NCI-H2107 (cell line): ENCODE measurements at regions not wholly inside any gene's neighbourhood (a gene's known extent, or its start where the extent isn't known, plus 50 kb on each side); places are given as distances from the start of the nearest gene placed in this dataset.

Experiments
- DNase-seq: peaks from one replicate; lab custom pipeline; 2025; lab: John Stamatoyannopoulos, UW

GRCh38 chr12:58139894-58140293, 198.5 kb downstream of the ATP23 start:
- no peak for DNase-seq

GRCh38 chr12:58140395-58140794, 199.0 kb downstream of the ATP23 start:
- no peak for DNase-seq

GRCh38 chr12:58142991-58143390, 201.6 kb downstream of the ATP23 start:
- no peak for DNase-seq

GRCh38 chr12:58143498-58143995, 202.2 kb downstream of the ATP23 start:
- DNase-seq = no peak

- no peak for DNase-seq
Observed at GRCh38 chr12:58148405-58148804, 207.0 kb downstream of the ATP23 start.

- no peak for DNase-seq
Observed at GRCh38 chr12:58148976-58149375, 207.6 kb downstream of the ATP23 start.

- DNase-seq = no peak
Observed at GRCh38 chr12:58154359-58154758, 213.0 kb downstream of the ATP23 start.

- no peak for DNase-seq
Observed at GRCh38 chr12:58156697-58157096, 215.3 kb downstream of the ATP23 start.

- no peak for DNase-seq
Observed at GRCh38 chr12:58159941-58160340, 218.6 kb downstream of the ATP23 start.

- no peak for DNase-seq
Observed at GRCh38 chr12:58161773-58162172, 220.4 kb downstream of the ATP23 start.

- DNase-seq = no peak
Observed at GRCh38 chr12:58163021-58163420, 221.7 kb downstream of the ATP23 start.

GRCh38 chr12:58166643-58167042, 225.3 kb downstream of the ATP23 start:
- DNase-seq = no peak

- no peak for DNase-seq
Observed at GRCh38 chr12:58167622-58168021, 226.3 kb downstream of the ATP23 start.

- DNase-seq = no peak
Observed at GRCh38 chr12:58169826-58170225, 228.5 kb downstream of the ATP23 start.

- no peak for DNase-seq
Observed at GRCh38 chr12:58171914-58172313, 230.5 kb downstream of the ATP23 start.

GRCh38 chr12:58172433-58173073, 231.2 kb downstream of the ATP23 start:
- no peak for DNase-seq

- DNase-seq = no peak
Observed at GRCh38 chr12:58174316-58174715, 232.9 kb downstream of the ATP23 start.

- DNase-seq = no peak
Observed at GRCh38 chr12:58176296-58176869, 235.0 kb downstream of the ATP23 start.

GRCh38 chr12:58177366-58177765, 236.0 kb downstream of the ATP23 start:
- no peak for DNase-seq

GRCh38 chr12:58184212-58184611, 242.8 kb downstream of the ATP23 start:
- no peak for DNase-seq

- no peak for DNase-seq
Observed at GRCh38 chr12:58186401-58186800, 245.0 kb downstream of the ATP23 start.

- no peak for DNase-seq
Observed at GRCh38 chr12:58186914-58187313, 245.5 kb downstream of the ATP23 start.

- no peak for DNase-seq
Observed at GRCh38 chr12:58189030-58189429, 247.7 kb downstream of the ATP23 start.

GRCh38 chr12:58189893-58190292, 248.5 kb downstream of the ATP23 start:
- DNase-seq = no peak
